ENCODE measurements at regions not wholly inside any gene's neighbourhood (a gene's known extent, or its start where the extent isn't known, plus 50 kb on each side); places are given as distances from the start of the nearest gene placed in this dataset.
A peak's percentile ranks its signal among the peaks of the same experiment; 100 is the strongest.

- DNase-seq, result no peak
These were observed 52.1 kb upstream of the EIF3M start for GRCh38 chr11:32531528-32531927.

GRCh38 chr11:32529994-32530588 is 53.5 kb upstream of the EIF3M start:
- DNase-seq, result no peak

GRCh38 chr11:32527261-32528175 is 56.1 kb upstream of the EIF3M start:
- peak in 21 of 58 donors; percentile 1 to 65 (median 13) for DNase-seq

DNA sequence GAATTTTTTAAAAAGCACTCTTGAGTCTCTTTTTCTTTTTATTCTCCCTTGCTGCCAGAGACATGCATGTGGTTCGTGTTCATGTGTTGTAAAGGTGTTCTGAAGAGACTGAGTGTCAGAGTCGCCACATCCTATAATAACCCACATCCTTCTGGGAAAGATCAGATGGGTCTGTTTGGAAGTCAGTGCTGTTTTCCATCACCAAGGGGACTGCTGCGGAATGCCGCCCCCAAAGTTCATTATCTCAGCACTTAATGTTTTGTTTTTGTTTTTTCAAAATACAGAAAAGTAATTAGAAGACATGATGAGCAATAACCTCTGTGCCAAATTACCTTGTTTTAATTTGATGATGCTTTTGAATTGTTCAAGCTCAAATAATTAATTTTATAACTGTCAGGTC is 56.9 kb upstream of the EIF3M start:
- DNase-seq, result no peak

GRCh38 chr11:32511926-32512325 is 71.7 kb upstream of the EIF3M start:
- no peak for DNase-seq

- no peak for DNase-seq
These were observed 73.6 kb upstream of the EIF3M start for GRCh38 chr11:32510039-32510438.

DNA sequence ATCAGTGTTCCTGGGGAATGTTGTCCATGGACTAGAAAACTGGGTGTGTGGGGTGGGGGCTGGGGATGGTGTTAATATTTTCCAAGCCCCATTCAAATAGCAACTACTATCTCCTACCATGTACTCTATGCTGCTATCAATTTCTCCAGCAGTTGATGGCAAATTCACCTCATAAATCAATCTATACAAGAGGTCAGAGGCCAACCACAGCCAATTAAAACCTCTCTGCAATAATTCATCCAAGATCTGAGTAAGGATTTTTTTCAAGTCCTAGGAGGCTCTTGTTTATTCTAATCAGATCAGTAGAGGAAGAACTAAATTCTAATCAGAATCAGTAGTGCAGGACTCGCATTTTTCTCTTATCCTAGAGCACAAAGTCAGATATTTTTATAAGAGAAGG is 73.4 kb upstream of the WT1 start:
- no peak for DNase-seq

DNA sequence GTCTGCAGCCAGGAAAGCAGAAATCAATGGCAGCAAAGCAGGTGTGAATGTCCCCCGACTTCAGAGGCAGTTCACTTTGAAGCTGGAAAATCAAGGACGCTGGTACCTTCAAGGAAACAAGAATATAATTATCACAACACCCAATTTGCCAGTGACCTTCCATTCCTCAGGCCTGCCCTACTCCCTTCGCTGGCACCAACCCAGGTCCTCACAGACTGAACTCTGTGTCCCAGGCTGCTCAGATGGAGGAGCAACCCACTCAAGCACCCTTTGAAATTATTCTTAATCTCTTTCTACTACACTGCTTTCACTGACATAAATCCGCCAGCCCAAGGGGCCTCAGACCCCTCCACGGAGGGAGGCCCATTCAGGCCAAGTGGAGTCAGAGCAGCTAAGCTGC is 64.7 kb upstream of the WT1 start:
- DNase-seq, result no peak

DNA sequence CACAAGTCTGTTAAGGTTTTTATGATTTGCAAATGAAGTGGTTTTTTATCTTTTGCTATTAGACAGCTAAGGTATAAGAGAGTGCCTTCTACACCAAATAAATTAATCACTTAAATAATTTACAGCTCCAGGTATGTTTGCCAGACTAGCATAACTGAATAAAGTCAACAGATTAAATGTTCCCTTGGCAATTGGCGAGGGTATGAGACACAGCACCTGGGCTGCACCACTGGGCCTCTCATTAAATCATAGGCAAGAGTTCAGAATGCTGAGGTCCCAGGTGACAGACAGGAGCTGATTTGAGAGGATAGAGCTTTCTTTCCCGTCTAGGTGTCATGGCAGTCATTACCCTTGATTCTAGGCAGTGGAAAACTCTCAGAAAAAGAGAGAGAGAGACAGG is 62.6 kb upstream of the WT1 start:
- no peak for DNase-seq

DNA sequence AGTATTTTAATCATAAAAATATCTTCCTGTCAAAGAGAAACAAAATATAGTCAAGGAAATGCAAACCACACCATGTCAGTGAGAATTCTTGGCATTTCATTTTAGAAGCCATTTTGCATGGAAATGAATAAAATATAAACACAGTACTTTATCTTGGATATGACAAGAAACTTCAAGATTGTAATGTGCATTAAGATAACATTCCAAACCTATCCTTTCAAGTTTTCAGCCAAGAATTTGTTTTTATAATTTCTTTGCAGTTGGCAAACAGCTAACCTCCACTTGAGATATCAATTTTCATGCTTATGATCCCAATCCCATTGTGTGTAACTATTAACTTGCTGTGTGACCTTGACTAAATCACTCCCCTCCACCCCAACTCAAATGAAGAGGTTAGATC is 59.3 kb upstream of the WT1 start:
- no peak for DNase-seq

- no peak for DNase-seq
These were observed 54.1 kb upstream of the WT1 start for GRCh38 chr11:32489464-32489863.

- no peak for DNase-seq
These were observed 51.9 kb upstream of the WT1 start for GRCh38 chr11:32487270-32487669.

DNA sequence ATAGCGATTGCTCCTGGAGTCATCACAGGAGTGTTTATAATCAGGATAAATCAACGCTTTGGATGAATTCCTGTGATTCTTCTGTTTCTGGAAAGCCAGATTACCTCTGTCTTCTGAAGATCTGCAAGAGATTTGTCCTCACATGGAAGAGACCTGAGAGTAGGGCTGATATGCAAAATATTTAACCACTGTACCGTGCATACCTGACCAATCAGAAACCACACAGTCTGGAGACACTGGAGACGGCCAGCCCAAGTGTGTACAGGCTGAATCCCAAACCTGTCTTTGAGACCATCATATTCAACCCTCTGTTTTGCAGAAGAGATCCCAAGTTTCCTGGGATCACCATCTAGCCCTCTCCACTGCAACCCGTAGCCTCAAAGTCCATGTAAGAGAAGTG is 50.4 kb upstream of the WT1 start:
- no peak for DNase-seq

Measured in anterior cingulate cortex (tissue), 58 donors.